SJSA1 (cell line): ENCODE measurements at regions not wholly inside any gene's neighbourhood (a gene's known extent, or its start where the extent isn't known, plus 50 kb on each side); places are given as distances from the start of the nearest gene placed in this dataset.

Experiments
- DNase-seq, 2 experiments: peaks; one replicate each; pipeline ENCODE4 v3.0.0-alpha.2; 2015 to 2020; ENCODE audit warnings: low spot score in 2 of 2, low read depth in 1 of 2
- H3K27ac ChIP-seq: fragments of 250-450 bp; sonication (Bioruptor Pico); 2 replicates; pipeline ENCODE4 v1.5.1; 2020; ENCODE audit warnings: mild to moderate bottlenecking, moderate library complexity
- H3K27me3 ChIP-seq: fragments of 250-450 bp; sonication (Bioruptor Pico); replicated peaks from 2 replicates; pipeline ENCODE4 v1.5.1; 2020; ENCODE audit warnings: mild to moderate bottlenecking, moderate library complexity
- H3K36me3 ChIP-seq: fragments of 250-450 bp; sonication (Bioruptor Pico); 2 replicates; pipeline ENCODE4 v1.5.1; 2020; ENCODE audit warnings: mild to moderate bottlenecking
- H3K4me1 ChIP-seq: fragments of 250-450 bp; sonication (Bioruptor Pico); replicated peaks from 2 replicates; pipeline ENCODE4 v1.6.1; 2021; ENCODE audit warnings: mild to moderate bottlenecking
- H3K4me3 ChIP-seq: fragments of 250-450 bp; sonication (Bioruptor Pico); 2 replicates; pipeline ENCODE4 v1.5.1; 2020; ENCODE audit warnings: mild to moderate bottlenecking
- H3K9me3 ChIP-seq: fragments of 250-450 bp; sonication (Bioruptor Pico); replicated peaks from 2 replicates; pipeline ENCODE4 v1.5.1; 2020; ENCODE audit warnings: mild to moderate bottlenecking

DNA sequence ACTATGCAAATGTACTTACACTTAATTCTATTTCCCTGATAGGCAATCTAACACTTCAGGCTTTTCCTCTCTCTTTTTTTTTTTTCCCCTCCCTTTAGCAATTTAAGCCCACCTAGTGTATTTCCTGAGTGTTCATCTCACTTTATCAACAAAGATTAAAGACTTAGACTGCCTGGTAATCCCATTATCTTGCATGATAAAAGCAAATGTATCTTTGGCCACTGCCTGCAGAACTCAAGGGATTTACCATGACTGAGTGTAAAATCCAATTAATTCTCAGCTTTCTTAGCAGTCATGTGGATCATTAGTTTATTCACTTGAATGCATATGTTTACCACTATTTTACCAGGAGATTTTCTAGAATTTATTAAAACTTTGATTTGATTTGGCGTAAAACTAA, 1102.2 kb upstream of the GYPC start:
- H3K9me3 ChIP-seq: 0 out of 2 replicates have a peak, but pooled peaks cover 9% of the 10 kb centered on the region
- H3K36me3 ChIP-seq: no peaks in the 10 kb centered on the region
- no peaks in the 10 kb centered on the region for H3K4me1 ChIP-seq
- H3K27ac ChIP-seq: no peak overlapping the region
- DNase-seq: no peak
- H3K27me3 ChIP-seq: no peaks in the 10 kb centered on the region
- no peak overlapping the region for H3K4me3 ChIP-seq

- H3K4me1 ChIP-seq: no peaks in the 10 kb centered on the region
- no peaks in the 10 kb centered on the region for H3K36me3 ChIP-seq
- no peak for DNase-seq
- H3K27ac ChIP-seq: no peak overlapping the region
- H3K4me3 ChIP-seq: no peak overlapping the region
- no peaks in the 10 kb centered on the region for H3K27me3 ChIP-seq
- 0 out of 2 replicates have a peak, but pooled peaks cover 13% of the 10 kb centered on the region for H3K9me3 ChIP-seq
Observed at GRCh38 chr2:125554956-125555355, 1101.0 kb upstream of the GYPC start.

DNA sequence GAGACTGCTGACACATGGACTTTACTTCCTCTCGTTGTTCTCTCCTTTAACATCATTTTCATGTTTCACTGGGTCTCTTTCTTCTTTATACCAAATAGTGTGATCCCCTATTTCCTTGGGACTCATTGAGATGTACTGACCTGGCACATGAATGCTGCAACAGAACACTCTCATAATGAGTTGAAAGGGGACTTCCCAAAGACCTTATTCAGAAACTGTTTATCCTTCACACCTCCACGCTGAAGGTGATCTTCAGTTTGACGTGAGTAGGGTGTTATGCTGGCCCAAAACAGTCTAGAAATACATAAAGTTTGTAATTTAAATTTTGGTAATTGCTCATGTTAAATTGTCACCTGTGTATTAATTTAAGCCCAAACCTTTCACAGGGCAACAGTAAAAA, 1096.8 kb upstream of the GYPC start:
- DNase-seq: no peak
- Histone ChIP-seq H3K27me3 (no peaks in the 10 kb centered on the region), H3K4me1 (no peaks in the 10 kb centered on the region), H3K4me3 (no peak overlapping the region), H3K36me3 (no peaks in the 10 kb centered on the region), H3K9me3 (0 out of 2 replicates have a peak, but pooled peaks cover 15% of the 10 kb centered on the region), H3K27ac (no peak overlapping the region)

DNA sequence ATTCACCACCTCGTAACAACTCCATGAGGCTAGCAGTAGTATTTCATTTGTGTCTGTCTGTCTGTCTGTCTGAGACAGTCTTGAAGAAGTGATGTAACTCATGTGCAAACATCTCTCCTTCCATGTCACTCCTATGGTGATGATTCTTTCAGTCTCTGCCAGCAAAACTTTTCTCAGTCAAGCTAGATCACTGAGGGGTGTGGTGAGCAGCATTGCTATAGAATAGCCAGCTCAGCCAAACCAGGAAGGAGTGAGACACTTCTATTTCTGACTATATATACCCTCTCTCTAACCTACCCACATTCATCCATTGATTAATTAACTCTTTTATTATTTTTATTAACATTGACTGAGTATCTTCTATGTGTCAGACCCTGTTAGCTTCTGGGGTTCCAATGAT, 1095.1 kb upstream of the GYPC start:
- Histone ChIP-seq H3K9me3 (0 out of 2 replicates have a peak, but pooled peaks cover 14% of the 10 kb centered on the region), H3K27me3 (no peaks in the 10 kb centered on the region), H3K4me3 (no peak overlapping the region), H3K36me3 (no peaks in the 10 kb centered on the region), H3K27ac (no peak overlapping the region), H3K4me1 (no peaks in the 10 kb centered on the region)
- DNase-seq: no peak

- Histone ChIP-seq H3K4me3 (no peak overlapping the region), H3K9me3 (0 out of 2 replicates have a peak, but pooled peaks cover 14% of the 10 kb centered on the region), H3K27ac (no peak overlapping the region), H3K27me3 (no peaks in the 10 kb centered on the region), H3K4me1 (no peaks in the 10 kb centered on the region), H3K36me3 (no peaks in the 10 kb centered on the region)
- no peak for DNase-seq
Observed at GRCh38 chr2:125561302-125561701, 1094.7 kb upstream of the GYPC start.

- H3K36me3 ChIP-seq: no peaks in the 10 kb centered on the region
- no peaks in the 10 kb centered on the region for H3K4me1 ChIP-seq
- no peaks in the 10 kb centered on the region for H3K27me3 ChIP-seq
- DNase-seq: no peak
- H3K9me3 ChIP-seq: 0 out of 2 replicates have a peak, but pooled peaks cover 9% of the 10 kb centered on the region
- H3K27ac ChIP-seq: no peak overlapping the region
- H3K4me3 ChIP-seq: no peak overlapping the region
Observed at GRCh38 chr2:125562924-125563323, 1093.0 kb upstream of the GYPC start.

- H3K36me3 ChIP-seq: no peaks in the 10 kb centered on the region
- DNase-seq: no peak
- H3K9me3 ChIP-seq: 0 out of 2 replicates have a peak, but pooled peaks cover 8% of the 10 kb centered on the region
- no peaks in the 10 kb centered on the region for H3K27me3 ChIP-seq
- H3K4me1 ChIP-seq: no peaks in the 10 kb centered on the region
- H3K27ac ChIP-seq: no peak overlapping the region
- H3K4me3 ChIP-seq: no peak overlapping the region
Observed at GRCh38 chr2:125564471-125564870, 1091.5 kb upstream of the GYPC start.

DNA sequence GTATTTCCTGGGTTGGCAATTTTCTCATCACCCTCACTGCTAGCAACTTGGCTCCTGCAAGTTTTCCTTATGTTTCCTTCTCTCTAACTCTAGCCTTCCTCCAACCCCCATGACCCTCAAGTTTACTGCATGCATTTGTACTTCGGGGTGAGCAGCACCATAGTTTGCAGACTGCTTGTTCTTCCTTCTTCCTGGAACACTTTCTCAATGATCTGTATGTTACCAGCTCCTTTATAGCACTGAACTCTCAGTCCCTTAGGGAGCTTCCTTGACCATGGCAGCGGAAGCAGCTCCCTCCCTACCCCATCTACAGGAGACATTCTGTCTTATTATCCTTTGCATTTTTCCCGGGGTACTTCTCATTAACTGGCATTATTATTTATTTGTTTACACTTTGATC, 1089.5 kb upstream of the GYPC start:
- no peak overlapping the region for H3K27ac ChIP-seq
- H3K4me3 ChIP-seq: no peak overlapping the region
- no peaks in the 10 kb centered on the region for H3K27me3 ChIP-seq
- DNase-seq: no peak
- H3K4me1 ChIP-seq: no peaks in the 10 kb centered on the region
- H3K36me3 ChIP-seq: no peaks in the 10 kb centered on the region
- H3K9me3 ChIP-seq: 0 out of 2 replicates have a peak, but pooled peaks cover 8% of the 10 kb centered on the region

- Histone ChIP-seq H3K36me3 (no peaks in the 10 kb centered on the region), H3K27me3 (no peaks in the 10 kb centered on the region), H3K9me3 (0 out of 2 replicates have a peak, but pooled peaks cover 8% of the 10 kb centered on the region), H3K4me3 (no peak overlapping the region), H3K27ac (no peak overlapping the region), H3K4me1 (no peaks in the 10 kb centered on the region)
- no peak for DNase-seq
Observed at GRCh38 chr2:125567100-125567499, 1088.9 kb upstream of the GYPC start.

DNA sequence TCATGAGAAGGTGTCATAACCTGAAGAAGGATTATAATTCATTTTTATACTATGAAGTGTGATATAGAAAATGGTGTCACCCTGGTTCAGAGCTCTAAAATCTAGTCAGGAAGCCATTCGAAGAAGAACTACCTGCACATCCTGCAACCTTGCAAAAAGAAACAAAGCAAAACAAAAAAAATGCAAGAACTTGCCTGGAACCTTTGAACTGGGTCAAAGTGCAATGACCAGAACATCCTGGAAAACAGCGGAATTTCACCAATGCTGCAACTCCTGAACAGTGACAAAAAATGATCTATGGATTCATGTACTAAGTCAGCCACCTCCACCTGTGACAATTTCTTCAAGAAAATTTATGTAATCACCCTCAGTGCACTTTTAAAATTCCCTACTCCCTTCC, 1083.3 kb upstream of the GYPC start:
- H3K4me3 ChIP-seq: no peak overlapping the region
- no peaks in the 10 kb centered on the region for H3K36me3 ChIP-seq
- H3K4me1 ChIP-seq: no peaks in the 10 kb centered on the region
- 0 out of 2 replicates have a peak, but pooled peaks cover 2% of the 10 kb centered on the region for H3K9me3 ChIP-seq
- no peak for DNase-seq
- no peak overlapping the region for H3K27ac ChIP-seq
- H3K27me3 ChIP-seq: no peaks in the 10 kb centered on the region

- Histone ChIP-seq H3K27me3 (no peaks in the 10 kb centered on the region), H3K4me1 (no peaks in the 10 kb centered on the region), H3K4me3 (no peak overlapping the region), H3K9me3 (0 out of 2 replicates have a peak, but pooled peaks cover 2% of the 10 kb centered on the region), H3K36me3 (no peaks in the 10 kb centered on the region), H3K27ac (no peak overlapping the region)
- no peak for DNase-seq
Observed at GRCh38 chr2:125573432-125573831, 1082.5 kb upstream of the GYPC start.

- Histone ChIP-seq H3K27me3 (no peaks in the 10 kb centered on the region), H3K27ac (no peak overlapping the region), H3K4me1 (no peaks in the 10 kb centered on the region), H3K4me3 (no peak overlapping the region), H3K9me3 (no peaks in the 10 kb centered on the region), H3K36me3 (no peaks in the 10 kb centered on the region)
- DNase-seq: no peak
Observed at GRCh38 chr2:125576558-125576957, 1079.4 kb upstream of the GYPC start.

- H3K4me3 ChIP-seq: no peak overlapping the region
- H3K4me1 ChIP-seq: no peaks in the 10 kb centered on the region
- DNase-seq: no peak
- no peaks in the 10 kb centered on the region for H3K9me3 ChIP-seq
- H3K27ac ChIP-seq: no peak overlapping the region
- no peaks in the 10 kb centered on the region for H3K36me3 ChIP-seq
- no peaks in the 10 kb centered on the region for H3K27me3 ChIP-seq
Observed at GRCh38 chr2:125581557-125581956, 1074.4 kb upstream of the GYPC start.

- H3K27me3 ChIP-seq: no peaks in the 10 kb centered on the region
- H3K9me3 ChIP-seq: no peaks in the 10 kb centered on the region
- H3K36me3 ChIP-seq: no peaks in the 10 kb centered on the region
- no peak overlapping the region for H3K4me3 ChIP-seq
- no peak overlapping the region for H3K27ac ChIP-seq
- H3K4me1 ChIP-seq: no peaks in the 10 kb centered on the region
- no peak for DNase-seq
Observed at GRCh38 chr2:125582516-125582915, 1073.4 kb upstream of the GYPC start.

- Histone ChIP-seq H3K4me1 (no peaks in the 10 kb centered on the region), H3K4me3 (no peak overlapping the region), H3K9me3 (0 out of 2 replicates have a peak, but pooled peaks cover 3% of the 10 kb centered on the region), H3K27ac (no peak overlapping the region), H3K36me3 (no peaks in the 10 kb centered on the region), H3K27me3 (no peaks in the 10 kb centered on the region)
- DNase-seq: no peak
Observed at GRCh38 chr2:125584732-125585131, 1071.2 kb upstream of the GYPC start.
